Esophagus (tissue), 2 donors: ENCODE measurements at regions not wholly inside any gene's neighbourhood (a gene's known extent, or its start where the extent isn't known, plus 50 kb on each side); places are given as distances from the start of the nearest gene placed in this dataset.
"Not testable (repeated sequence)": the region's sequence is repeated elsewhere in the genome, so short reads cannot be mapped to it uniquely, and the experiment has no call there.

Experiments
- H3K27ac ChIP-seq, 2 donors: one replicate each; pipeline ENCODE4 v1.5.1; 2013; ENCODE audit warnings: low read depth in 2 of 2, mild to moderate bottlenecking in 2 of 2, inconsistent platforms in 1 of 2, low read length in 1 of 2, moderate library complexity in 1 of 2
- H3K27me3 ChIP-seq, 2 donors: one replicate each; pipeline ENCODE4 v1.6.1; 2013; ENCODE audit warnings: low read length in 2 of 2, control low read depth in 1 of 2, mild to moderate bottlenecking in 1 of 2; ENCODE audit not compliant: insufficient read depth in 2 of 2, control insufficient read depth in 1 of 2
- H3K36me3 ChIP-seq, 2 donors: one replicate each; pipeline ENCODE4 v1.6.1; 2013; ENCODE audit warnings: low read length in 1 of 2; ENCODE audit not compliant: control insufficient read depth in 2 of 2, insufficient read depth in 2 of 2
- H3K4me1 ChIP-seq, 2 donors: one replicate each; pipeline ENCODE4 v1.6.1; 2013; ENCODE audit warnings: low read length in 1 of 2; ENCODE audit not compliant: control insufficient read depth in 2 of 2, insufficient read depth in 2 of 2
- H3K4me3 ChIP-seq, 2 donors: one replicate each; pipeline ENCODE4 v1.5.1; 2013; ENCODE audit warnings: low read length in 2 of 2, mild to moderate bottlenecking in 2 of 2, low read depth in 1 of 2, moderate library complexity in 1 of 2
- H3K9me3 ChIP-seq, 2 donors: one replicate each; pipeline ENCODE4 v1.6.1; 2013; ENCODE audit warnings: mild to moderate bottlenecking in 2 of 2, low read depth in 1 of 2, low read length in 1 of 2, moderate library complexity in 1 of 2; ENCODE audit not compliant: control insufficient read depth in 2 of 2, insufficient read depth in 1 of 2
- WGBS, 2 donors: extraction: QIAGEN DNeasy Blood & Tissue Kit; methylation state at CpG; one replicate each; pipeline ENCODE4 v1.1.7; 2013; 5-methylcytosine and 5-hydroxymethylcytosine counted together
- donor health status: healthy with polysubstance abuse.
- donor health status: Bipolar disorder and iron deficiency.

- Histone ChIP-seq H3K27ac (no peak overlapping the region), H3K4me3 (no peak overlapping the region), H3K27me3 (peaks cover 14 to 16% of the 10 kb centered on the region in 2 donors), H3K36me3 (no peaks in the 10 kb centered on the region), H3K4me1 (no peaks in the 10 kb centered on the region), H3K9me3 (peaks cover 2 to 3% of the 10 kb centered on the region in 2 donors)
- WGBS, 2 donors = 64 to 69% methylated on average over 17 of the region's 17 CpGs
These were observed 106.7 kb downstream of the ADRA2C start for GRCh38 chr4:3872834-3873313.

- no peaks in the 10 kb centered on the region for H3K36me3 ChIP-seq
- WGBS, 2 donors = 25 to 28% methylated on average over 13 to 14 of the region's 14 CpGs
- peaks cover 0 to 7% of the 10 kb centered on the region in 2 donors for H3K9me3 ChIP-seq
- no peak overlapping the region for H3K4me3 ChIP-seq
- peaks cover 14 to 16% of the 10 kb centered on the region in 2 donors for H3K27me3 ChIP-seq
- H3K4me1 ChIP-seq = no peaks in the 10 kb centered on the region
- H3K27ac ChIP-seq = no peak overlapping the region
These were observed 107.3 kb downstream of the ADRA2C start for GRCh38 chr4:3873408-3874027.

- H3K9me3 ChIP-seq = peaks cover 0 to 7% of the 10 kb centered on the region in 2 donors
- no peaks in the 10 kb centered on the region for H3K4me1 ChIP-seq
- 75 to 78% methylated on average over 16 of the region's 16 CpGs for WGBS, 2 donors
- no peak overlapping the region for H3K27ac ChIP-seq
- no peaks in the 10 kb centered on the region for H3K36me3 ChIP-seq
- no peak overlapping the region for H3K4me3 ChIP-seq
- peaks cover 14 to 16% of the 10 kb centered on the region in 2 donors for H3K27me3 ChIP-seq
These were observed 107.8 kb downstream of the ADRA2C start for GRCh38 chr4:3874028-3874415.

GRCh38 chr4:3874525-3875110 lies 108.4 kb downstream of the ADRA2C start:
- Histone ChIP-seq H3K9me3 (peaks cover 0 to 7% of the 10 kb centered on the region in 2 donors), H3K27ac (no peak overlapping the region), H3K4me1 (no peaks in the 10 kb centered on the region), H3K36me3 (no peaks in the 10 kb centered on the region), H3K27me3 (peaks cover 14 to 16% of the 10 kb centered on the region in 2 donors), H3K4me3 (no peak overlapping the region)
- WGBS, 2 donors = 56 to 66% methylated on average over 11 of the region's 11 CpGs

GRCh38 chr4:3875466-3875865 lies 109.3 kb downstream of the ADRA2C start:
- Histone ChIP-seq H3K27me3 (peaks cover 14 to 16% of the 10 kb centered on the region in 2 donors), H3K36me3 (no peaks in the 10 kb centered on the region), H3K27ac (no peak overlapping the region), H3K4me3 (no peak overlapping the region), H3K9me3 (peaks cover 0 to 7% of the 10 kb centered on the region in 2 donors), H3K4me1 (no peaks in the 10 kb centered on the region)
- 54 to 66% methylated on average over 4 of the region's 4 CpGs for WGBS, 2 donors

- H3K4me1 ChIP-seq, H3K27ac ChIP-seq, H3K9me3 ChIP-seq, H3K4me3 ChIP-seq, H3K36me3 ChIP-seq: not testable (repeated sequence)
- H3K27me3 ChIP-seq = peaks cover 9 to 14% of the 10 kb centered on the region in 2 donors
- 62 to 74% methylated on average over 18 of the region's 24 CpGs for WGBS, 2 donors
These were observed 110.1 kb downstream of the ADRA2C start for GRCh38 chr4:3876057-3876845.

- peaks cover 0 to 7% of the 10 kb centered on the region in 2 donors for H3K9me3 ChIP-seq
- H3K4me1 ChIP-seq = no peaks in the 10 kb centered on the region
- H3K4me3 ChIP-seq = no peak overlapping the region
- no peaks in the 10 kb centered on the region for H3K36me3 ChIP-seq
- peaks cover 0 to 14% of the 10 kb centered on the region in 2 donors for H3K27me3 ChIP-seq
- H3K27ac ChIP-seq = no peak overlapping the region
These were observed 111.1 kb downstream of the ADRA2C start for GRCh38 chr4:3877236-3877635.

GRCh38 chr4:3877868-3878267 lies 111.7 kb downstream of the ADRA2C start:
- peaks cover 0 to 14% of the 10 kb centered on the region in 2 donors for H3K27me3 ChIP-seq

GRCh38 chr4:3878678-3879077 lies 112.5 kb downstream of the ADRA2C start:
- Histone ChIP-seq H3K36me3 (no peaks in the 10 kb centered on the region), H3K4me1 (no peaks in the 10 kb centered on the region), H3K27ac (no peak overlapping the region), H3K9me3 (peaks cover 0 to 4% of the 10 kb centered on the region in 2 donors), H3K27me3 (peaks cover 0 to 10% of the 10 kb centered on the region in 2 donors), H3K4me3 (no peak overlapping the region)
- WGBS, 2 donors = 48 to 64% methylated on average over 2 of the region's 2 CpGs

More at GRCh38 chr4:3877868-3878267, 111.7 kb downstream of the ADRA2C start:
- no peaks in the 10 kb centered on the region for H3K36me3 ChIP-seq
- peaks cover 0 to 6% of the 10 kb centered on the region in 2 donors for H3K9me3 ChIP-seq
- H3K4me3 ChIP-seq = no peak overlapping the region
- no peaks in the 10 kb centered on the region for H3K4me1 ChIP-seq
- 76 to 88% methylated on average over 1 of the region's 1 CpG for WGBS, 2 donors
- H3K27ac ChIP-seq = no peak overlapping the region
